Testis (tissue), 2 donors: ENCODE measurements at regions not wholly inside any gene's neighbourhood (a gene's known extent, or its start where the extent isn't known, plus 50 kb on each side); places are given as distances from the start of the nearest gene placed in this dataset.

Source experiments
- POLR2A ChIP-seq: fragments of 450-650 bp; IDR thresholded peaks from one replicate; pipeline ENCODE4 v1.6.1; 2017; ENCODE audit warnings: antibody characterized with exemption, mild to moderate bottlenecking, moderate library complexity
- TF ChIP-seq, protein P1 (sequence below), 3 experiments: fragments of 450-650 bp in 2 of 3; fragments of 200-600 bp in 1 of 3; sonication (generic) in 1 of 3; IDR thresholded peaks; one replicate each; pipeline ENCODE4 v1.5.1; 2016 to 2019; ENCODE audit warnings: antibody characterized with exemption in 3 of 3, mild to moderate bottlenecking in 2 of 3, moderate library complexity in 1 of 3

DNA sequence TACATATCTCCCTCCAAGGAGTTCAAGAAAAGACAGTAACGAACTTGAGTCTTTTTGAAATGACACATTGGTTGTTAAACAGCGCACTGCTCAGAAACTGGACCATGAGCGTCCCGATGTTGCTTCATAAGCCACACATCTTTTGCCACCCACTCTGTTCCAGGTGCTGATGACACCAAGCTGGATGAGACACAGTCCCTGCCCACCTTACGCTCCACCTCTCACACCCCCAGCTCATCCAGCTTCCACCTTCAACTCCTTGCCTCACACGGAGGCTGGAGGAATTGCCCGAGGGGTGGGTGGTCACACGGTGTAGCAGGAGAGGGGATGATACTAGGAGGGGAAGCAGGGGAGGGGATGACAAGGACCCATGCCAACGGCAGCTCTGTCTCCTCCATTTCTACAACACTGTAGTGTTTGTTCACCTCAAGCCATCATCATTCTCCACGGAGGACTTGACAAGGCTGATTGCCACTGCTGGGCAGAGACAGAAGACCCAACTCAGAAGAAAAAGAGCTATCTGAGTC, 148.5 kb upstream of the TNR start:
- TF ChIP-seq, protein P1, sequence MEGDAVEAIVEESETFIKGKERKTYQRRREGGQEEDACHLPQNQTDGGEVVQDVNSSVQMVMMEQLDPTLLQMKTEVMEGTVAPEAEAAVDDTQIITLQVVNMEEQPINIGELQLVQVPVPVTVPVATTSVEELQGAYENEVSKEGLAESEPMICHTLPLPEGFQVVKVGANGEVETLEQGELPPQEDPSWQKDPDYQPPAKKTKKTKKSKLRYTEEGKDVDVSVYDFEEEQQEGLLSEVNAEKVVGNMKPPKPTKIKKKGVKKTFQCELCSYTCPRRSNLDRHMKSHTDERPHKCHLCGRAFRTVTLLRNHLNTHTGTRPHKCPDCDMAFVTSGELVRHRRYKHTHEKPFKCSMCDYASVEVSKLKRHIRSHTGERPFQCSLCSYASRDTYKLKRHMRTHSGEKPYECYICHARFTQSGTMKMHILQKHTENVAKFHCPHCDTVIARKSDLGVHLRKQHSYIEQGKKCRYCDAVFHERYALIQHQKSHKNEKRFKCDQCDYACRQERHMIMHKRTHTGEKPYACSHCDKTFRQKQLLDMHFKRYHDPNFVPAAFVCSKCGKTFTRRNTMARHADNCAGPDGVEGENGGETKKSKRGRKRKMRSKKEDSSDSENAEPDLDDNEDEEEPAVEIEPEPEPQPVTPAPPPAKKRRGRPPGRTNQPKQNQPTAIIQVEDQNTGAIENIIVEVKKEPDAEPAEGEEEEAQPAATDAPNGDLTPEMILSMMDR (IDR thresholded peaks at IDR 0.05): no peak
- no peak for TF ChIP-seq POLR2A
